Hepatocyte (in vitro differentiated cells): ENCODE measurements at regions not wholly inside any gene's neighbourhood (a gene's known extent, or its start where the extent isn't known, plus 50 kb on each side); places are given as distances from the start of the nearest gene placed in this dataset.

Experiments used
- CTCF ChIP-seq: fragments of 200-600 bp; sonication (generic); IDR thresholded peaks from 2 replicates; pipeline ENCODE4 v1.5.1; 2016; ENCODE audit warnings: antibody characterized with exemption, mild to moderate bottlenecking; ENCODE audit not compliant: poor library complexity
- EZH2 ChIP-seq: fragments of 200-600 bp; sonication (generic); IDR thresholded peaks from 2 replicates; pipeline ENCODE4 v1.6.1; 2016; ENCODE audit warnings: antibody characterized with exemption, mild to moderate bottlenecking, borderline replicate concordance
- EZH2phosphoT487 ChIP-seq: fragments of 200-600 bp; sonication (generic); IDR thresholded peaks from one replicate; pipeline ENCODE4 v1.6.1; 2018; ENCODE audit warnings: antibody characterized with exemption, mild to moderate bottlenecking, low read depth, moderate library complexity; ENCODE audit not compliant: unreplicated experiment, severe bottlenecking

GRCh38 chr15:38672273-38672672, 107.7 kb upstream of the RASGRP1 start:
- TF ChIP-seq CTCF, result no peak
- TF ChIP-seq EZH2, result no peak
- no peak for TF ChIP-seq EZH2phosphoT487
